Left forelimb (tissue), 1 donor: ENCODE measurements at regions not wholly inside any gene's neighbourhood (a gene's known extent, or its start where the extent isn't known, plus 50 kb on each side); places are given as distances from the start of the nearest gene placed in this dataset.
"Not testable (repeated sequence)": the region's sequence is repeated elsewhere in the genome, so short reads cannot be mapped to it uniquely, and the experiment has no call there.

Source experiments
- DNase-seq: peaks from one replicate; pipeline ENCODE4 v3.0.0-alpha.2; 2018; ENCODE audit warnings: low spot score

DNA sequence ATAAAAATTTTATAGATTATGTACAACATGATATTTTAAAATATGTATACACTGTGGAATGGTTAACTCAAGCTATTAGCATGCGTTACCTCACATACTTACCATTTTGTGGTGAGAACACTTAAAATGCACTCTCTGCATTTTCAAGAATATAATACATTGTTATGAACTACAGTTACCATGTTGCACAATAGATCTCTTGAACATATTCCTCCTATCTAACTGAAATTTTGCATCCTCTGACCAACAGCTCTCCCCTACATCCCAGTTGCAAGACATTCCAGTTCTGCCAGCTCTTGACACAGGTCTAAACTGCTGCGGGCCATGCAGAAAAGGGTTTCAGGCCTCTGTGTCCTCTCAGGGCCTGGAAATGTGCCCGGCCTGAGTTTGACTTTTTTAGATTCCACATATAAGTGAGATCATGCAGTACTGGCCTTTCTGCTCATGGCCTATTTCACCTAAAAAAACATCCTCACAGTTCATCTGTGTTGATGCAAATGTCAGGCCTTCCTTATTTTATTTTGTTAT is 113.7 kb downstream of the CDCA7 start:
- no peak for DNase-seq

DNA sequence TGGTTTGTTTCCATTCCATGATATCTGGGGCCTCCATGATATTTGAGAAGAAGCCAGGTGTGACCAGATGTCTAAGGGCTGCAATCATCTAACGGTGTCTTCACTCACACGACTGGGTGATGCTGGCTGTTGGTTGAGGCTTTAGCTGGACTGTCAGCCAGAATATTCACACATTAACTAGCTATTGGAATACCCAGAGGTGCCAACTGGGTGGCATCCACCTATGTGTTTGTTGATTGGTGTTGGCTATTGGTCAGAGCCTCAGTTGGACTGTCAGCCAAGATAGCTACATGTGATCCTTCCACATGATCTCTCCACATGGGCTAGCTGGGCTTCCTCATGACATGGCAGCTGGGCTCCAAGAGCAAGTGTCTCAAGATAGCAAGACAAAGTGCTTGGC is 117.4 kb downstream of the CDCA7 start:
- no peak for DNase-seq

DNA sequence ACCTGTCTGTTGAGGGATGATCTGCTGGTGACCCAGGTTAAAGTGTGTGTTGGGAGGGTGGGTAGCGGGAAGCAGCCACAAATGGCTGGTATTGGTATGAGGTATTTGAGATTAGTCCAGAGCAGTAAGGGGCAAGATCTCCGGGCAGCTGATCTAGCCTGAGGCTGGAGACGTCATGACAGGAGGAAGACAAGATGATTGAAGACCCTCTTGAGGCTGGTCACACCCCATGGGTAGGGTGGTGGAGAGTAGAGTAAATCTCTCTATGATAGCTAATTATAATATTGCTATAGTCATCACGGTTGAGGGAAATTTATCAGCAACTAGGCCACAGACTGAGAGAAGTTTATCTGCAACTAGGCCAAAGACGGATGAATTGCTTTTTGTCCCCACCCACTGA is 128.5 kb downstream of the CDCA7 start:
- DNase-seq: no peak

DNA sequence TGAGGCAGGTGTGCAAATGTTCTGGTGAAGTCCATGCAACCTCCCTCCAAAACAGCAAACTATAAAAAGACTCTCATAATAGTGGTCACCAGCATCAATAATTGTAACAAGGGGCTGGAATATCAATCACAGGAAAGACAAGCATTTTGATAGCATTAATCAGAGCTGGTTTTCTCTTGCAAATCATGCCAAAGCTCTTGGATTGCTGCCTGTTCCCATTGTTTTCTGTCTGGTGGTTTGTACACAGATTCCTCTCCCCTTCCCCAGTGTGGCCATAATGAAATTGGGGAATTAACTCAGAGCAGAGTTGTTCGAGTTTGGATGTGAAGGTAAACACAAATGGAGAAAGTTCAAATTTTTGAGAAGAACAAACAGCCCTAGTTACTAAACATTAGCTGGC is 134.2 kb downstream of the CDCA7 start:
- no peak for DNase-seq

DNA sequence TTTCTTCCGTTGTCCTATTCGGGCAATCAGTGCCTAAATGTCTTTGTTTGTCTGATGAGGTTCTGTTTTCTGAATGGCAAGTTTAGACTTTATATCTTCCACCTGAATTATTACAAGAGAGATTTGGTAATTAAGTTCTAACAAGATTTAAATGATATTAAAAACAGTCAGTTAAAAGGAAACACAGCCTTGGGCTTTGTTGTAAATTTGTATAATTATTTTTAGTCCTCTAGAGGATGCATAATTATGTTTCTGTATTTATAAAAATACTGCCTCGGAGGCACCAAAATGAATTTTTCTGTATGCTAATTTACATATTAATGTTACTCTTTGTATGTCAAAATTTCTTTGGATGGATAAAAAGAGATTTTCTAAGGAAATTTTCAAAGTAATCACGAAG is 136.7 kb downstream of the CDCA7 start:
- DNase-seq: no peak

DNA sequence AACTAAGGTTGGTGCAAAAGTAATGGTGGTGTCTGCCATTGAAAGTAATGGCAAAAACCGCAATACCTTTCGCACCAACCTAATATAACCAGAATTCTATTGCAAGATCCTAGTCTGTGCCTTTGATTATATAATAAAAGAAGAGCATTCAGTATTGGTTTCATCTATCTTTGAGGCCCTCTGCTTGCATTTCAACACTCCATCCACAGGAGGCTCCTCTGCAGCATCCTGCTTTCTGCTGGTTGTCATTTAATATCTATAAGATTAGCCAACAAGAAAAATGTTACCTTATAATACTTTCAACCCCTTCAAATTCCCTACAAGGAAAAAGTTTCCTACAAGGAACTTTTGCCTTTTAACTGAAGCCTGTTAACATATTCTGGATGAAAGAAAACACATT is 139.2 kb downstream of the CDCA7 start:
- no peak for DNase-seq

DNA sequence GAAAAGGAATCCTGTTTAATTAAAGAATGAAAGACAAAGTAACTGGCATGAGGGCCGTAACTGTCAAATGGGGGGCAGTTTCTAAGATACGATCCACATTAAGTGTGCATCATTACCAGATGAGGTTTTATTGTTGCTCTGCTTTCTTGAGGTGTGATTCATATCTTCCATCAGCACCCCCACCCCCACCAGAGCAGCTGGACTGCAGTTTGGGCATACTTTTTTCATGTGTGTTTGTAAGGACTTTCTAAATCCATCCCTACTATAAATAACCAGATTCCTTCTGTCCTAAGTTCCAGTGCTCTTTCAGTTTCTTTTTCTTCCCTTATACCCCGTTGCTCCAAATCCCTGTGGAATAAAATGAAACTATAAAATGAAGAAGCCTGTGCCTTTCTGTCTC is 142.1 kb downstream of the CDCA7 start:
- DNase-seq: no peak

DNA sequence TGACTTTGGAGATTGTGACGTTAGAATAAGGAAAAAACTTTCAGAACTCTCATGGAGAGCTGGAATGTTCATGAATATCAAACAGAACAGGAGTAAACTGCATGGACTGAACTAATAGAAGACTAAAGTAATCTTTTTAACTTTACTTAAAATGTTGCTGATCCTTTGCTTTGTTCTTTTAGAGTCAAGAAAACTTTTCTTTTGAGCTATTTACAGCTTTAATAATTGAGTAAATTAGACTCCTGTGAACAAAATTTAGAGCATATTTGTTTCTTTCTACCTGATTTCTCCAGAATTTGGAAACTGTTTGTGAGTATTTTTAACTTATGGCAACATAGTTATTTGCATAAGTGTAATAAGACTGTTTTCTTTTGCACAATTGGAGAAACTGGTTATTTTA is 146.3 kb downstream of the CDCA7 start:
- DNase-seq: no peak

DNA sequence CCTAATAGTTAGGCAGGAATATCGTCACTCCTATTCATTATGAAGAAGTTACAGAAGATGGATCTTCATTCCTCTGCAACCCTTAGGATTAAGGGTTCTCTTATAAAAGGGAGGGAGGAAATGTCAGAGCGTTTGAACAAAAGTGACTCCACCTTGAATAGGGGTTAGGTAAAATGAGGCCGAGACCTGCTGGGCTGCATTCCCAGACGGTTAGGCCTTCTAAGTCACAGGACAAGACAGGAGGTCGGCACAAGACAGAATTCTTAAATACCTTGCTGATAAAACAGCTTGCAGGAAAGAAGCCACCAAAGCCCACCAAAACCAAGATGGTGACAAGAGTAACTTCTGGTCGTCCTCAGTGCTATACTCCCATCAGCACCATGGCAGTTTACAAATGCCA is 147.6 kb downstream of the CDCA7 start:
- DNase-seq: no peak

DNA sequence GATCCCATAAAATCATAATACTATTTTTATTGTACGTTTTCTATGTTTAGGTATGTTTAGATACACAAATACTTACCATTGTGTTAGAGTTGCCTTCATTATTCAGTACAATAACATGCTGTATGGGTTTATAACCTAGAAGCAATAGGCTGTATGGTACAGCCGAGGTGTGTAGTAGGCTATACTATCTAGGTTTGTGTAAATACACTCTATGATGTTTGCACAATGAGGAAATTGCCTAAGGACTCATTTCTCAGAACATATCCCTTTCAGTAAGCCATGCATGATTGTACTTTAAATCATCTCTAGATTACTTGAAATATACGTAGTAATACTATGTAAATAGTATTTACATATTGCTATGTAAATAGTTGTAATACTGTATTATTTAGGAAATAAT is 156.7 kb downstream of the CDCA7 start:
- DNase-seq: no peak

DNA sequence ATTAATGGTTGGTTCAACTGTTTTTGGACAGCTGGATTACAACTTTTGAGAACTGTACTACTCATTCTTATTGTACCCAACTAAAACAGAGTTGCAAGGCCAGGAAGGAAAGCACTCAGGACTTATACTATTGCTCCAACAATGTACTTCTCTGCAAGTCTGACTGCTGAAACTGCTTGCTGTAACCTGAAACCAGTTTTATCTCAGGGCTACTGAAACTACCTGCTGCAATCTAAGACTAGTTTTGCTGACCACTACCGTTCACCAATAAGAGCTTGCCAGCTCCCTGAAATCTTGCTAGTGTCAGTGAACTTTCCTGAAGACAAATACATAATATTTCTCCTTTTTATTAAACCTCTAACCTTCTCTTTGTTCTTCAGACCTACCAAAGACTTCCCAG is 157.3 kb downstream of the CDCA7 start:
- DNase-seq: no peak

DNA sequence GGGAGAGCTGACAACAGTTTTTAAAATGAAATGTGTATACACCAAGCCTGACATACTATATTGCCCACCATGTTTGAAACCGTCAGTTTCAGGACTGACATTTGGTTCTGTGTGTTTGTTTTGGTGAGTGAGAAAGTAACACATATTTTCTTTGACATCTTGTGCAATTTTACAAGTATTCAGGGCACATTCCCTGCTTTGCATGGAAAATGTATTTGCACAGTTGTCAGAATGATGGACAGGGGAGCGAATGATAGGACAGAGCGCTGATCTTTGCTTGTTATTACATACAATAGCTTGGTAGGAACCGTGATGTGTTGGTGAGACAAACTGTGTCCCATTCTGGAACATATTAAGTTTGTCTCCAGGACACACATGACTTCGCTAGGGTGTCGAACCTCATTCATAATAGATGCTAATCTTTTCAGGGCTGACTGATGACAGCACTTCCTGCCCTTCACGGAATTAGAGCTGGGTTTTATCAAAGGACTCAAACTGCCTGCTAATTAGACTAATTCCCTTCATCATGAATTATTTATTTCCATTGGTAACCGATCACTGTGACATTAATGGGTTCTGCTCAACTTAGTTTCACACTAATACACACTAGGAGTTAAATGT is 158.5 kb downstream of the CDCA7 start:
- DNase-seq: no peak

DNA sequence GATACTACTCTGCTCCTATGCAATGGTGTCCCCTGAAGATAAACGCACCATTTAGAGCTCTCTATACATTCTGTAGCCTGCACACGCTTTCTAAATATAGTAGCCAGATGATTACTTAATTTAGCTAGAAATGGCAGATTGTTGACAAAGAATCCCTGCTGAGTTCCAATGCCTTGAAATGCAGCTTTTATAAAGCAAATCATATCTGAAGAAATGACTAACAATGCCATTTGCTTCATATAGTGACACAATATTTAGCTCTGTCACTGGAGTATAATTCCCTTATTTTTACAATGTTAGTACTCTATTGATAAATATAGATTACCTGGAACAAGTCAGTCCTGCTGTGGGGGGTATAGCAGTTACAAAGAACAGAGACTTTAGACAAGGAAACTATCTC is 166.2 kb downstream of the CDCA7 start:
- no peak for DNase-seq

DNA sequence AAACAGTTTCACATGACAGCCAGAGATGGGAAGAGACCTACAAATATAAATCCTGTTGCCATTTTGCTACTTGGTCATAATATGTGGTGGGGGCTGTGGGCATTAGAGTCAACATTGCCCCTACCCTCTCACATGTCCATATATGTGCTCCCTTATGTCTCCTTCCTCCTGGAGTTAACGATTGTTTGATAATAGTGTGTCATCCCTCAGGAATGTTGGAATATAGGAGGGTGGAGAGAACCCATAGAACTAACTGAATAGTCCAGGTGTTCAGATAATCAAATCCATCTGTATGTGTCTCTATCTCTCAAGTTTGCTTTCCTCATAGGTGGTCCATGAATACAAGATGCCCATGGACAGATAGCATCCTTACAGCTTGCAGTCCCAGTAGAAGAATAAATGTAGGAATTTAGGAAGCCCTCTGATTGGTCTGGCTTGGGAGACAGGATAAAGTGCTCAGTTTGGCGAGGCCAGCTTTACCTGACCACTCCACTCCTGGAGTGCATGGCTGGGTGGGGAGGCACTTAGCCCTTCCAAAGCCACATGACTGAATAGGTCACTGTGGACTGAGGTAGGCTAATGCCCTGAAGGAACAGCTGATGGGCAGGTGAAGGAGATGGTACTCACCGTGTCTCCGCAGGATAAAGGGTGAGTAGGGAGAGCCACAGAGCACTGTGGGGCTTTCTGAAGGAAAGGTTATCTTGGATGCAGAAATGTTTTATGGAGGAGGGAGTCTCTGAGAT is 166.9 kb downstream of the CDCA7 start:
- DNase-seq: no peak

DNA sequence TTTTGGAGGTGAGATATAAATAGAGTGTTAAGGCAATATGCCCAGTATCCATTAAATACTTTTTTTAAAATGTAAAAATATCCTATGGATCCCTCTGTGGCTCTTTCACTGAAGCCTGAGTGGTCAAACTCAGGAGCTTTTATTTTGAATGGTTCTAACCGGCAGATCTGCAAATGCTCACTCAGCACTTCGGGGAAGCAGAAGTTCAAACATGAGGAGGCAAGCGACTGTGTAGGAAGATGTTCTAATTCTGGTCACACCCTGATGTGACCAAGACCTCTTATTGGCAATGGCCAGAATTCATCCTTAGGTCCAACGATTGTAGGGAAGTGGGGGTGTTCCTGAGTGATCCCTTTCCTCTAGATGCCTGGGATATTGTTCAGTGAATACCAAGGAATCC is 168.8 kb downstream of the CDCA7 start:
- DNase-seq: no peak

DNA sequence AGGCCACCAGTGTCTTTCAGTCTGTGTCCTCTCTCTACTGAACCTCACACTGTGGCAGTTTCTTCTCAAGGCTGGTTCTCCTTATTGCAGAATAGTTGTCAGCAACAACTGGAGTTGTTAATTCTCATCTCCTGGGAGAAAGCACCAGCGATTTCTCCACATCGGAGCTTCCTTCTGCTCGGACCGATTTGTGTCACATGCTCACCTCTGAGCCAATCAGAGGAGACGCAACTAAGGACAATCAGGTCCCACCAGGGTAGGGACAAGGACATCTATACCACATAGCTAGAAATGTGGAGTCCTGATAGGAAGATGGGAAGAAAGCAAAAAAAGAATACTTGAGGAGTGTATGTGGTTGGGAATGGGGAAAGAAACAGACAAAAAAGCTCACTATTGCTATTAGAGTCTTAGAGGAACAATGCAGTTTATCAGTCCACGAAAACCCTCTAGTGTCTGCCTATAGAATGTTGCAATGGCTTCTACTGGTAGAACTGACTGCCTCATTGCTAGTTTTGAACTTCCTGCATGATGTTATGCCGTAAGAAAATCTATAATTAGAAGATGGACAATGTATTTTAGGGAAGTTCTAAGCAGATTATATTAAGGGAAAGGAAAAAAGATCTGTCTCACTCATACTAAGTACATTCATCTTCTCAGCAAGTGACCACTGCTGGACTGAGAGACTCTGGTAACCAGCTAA is 169.7 kb downstream of the CDCA7 start:
- no peak for DNase-seq

DNA sequence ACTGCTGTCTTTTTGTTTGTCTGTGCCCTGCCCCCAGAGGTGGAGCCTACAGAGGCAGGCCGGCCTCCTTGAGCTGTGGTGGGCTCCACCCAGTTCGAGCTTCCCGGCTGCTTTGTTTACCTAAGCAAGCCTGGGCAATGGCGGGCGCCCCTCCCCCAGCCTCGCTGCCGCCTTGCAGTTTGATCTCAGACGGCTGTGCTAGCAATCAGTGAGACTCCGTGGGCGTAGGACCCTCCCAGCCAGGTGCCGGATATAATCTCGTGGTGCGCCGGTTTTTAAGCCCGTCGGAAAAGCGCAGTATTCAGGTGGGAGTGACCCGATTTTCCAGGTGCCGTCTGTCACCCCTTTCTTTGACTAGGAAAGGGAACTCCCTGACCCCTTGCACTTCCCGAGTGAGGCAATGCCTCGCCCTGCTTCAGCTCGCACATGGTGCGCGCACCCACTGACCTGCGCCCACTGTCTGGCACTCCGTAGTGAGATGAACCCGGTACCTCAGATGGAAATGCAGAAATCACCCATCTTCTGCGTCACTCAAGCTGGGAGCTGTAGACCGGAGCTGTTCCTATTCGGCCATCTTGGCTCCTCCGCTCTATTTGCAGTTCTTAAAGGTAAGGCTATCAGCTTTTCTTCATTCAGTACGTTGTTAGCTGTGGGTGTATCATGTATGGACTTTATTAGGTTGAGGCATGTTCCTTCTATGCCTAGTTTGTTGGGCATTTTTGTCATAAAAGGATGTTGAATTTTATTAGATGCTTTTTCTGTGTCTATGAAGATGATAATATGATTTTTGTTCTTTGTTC is 178.3 kb downstream of the CDCA7 start:
- DNase-seq: not testable (repeated sequence)

DNA sequence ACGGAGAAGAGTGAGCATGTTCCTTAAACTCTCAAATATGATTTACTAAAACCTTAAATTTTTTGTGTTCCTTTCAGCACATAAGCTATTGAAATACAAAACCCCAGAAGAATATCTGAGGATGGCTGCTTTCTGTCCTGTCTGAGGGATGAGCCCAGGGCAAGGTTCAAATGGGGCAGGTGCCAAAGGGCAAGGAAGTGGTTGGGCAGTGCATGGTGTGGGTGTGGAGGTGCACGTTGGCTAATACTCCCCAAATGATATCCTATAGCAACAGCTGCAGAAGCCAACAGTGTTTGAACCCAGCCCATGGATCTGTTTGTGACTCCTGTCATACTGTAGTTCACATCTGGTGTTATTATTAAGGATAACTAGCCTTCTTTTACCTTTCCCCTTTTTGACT is 183.0 kb downstream of the CDCA7 start:
- no peak for DNase-seq

DNA sequence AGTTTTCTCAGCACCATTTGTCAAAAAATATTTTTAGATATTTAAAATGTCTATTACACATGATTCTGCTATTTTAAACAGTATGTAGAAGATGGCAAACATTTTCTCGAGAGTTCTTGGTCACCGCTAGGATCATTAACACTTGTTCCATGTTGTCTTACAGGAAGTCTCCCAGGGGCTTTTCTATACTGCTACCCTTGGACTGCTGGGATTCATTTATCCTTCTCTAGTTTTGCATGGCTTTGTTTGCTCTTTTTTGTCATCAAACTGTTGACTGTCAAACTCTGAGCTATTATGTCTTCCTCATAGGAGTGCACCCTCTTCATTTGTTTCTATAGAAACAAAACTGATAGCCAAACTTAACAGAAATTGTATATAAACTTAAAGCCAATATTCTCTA is 184.9 kb downstream of the CDCA7 start:
- DNase-seq: no peak

DNA sequence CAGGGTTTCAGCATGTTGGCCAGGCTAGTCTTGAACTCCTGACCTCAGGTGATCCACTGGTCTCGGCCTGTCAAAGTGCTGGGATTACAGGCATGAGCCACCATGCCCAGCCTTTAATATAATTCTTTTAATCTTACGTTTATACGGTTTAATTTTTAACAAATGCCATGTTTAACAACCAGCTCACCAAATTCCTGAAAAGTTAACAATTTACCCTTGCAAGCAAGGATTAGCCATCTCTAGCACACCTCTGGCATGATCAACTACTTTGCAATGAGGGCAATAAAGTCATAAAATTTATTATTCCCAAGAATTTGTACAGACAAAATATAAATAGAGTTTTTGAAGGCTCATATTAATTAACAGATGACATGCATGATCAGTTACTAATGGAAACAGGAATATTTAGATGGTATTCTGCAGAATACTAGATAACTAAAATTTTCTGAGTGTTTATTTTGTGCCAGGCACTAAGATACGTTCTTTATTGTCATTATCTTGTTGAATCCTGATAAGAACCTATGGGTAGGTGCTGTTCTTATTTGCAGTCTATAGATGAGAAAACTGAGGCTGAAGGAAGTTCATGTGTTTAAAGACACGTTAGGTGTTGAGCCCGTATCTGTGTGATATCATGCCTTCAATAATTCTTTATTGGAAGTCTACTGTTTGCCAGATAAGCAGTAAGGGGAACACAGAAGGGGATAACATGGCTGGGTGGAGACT is 190.1 kb downstream of the CDCA7 start:
- DNase-seq: no peak

DNA sequence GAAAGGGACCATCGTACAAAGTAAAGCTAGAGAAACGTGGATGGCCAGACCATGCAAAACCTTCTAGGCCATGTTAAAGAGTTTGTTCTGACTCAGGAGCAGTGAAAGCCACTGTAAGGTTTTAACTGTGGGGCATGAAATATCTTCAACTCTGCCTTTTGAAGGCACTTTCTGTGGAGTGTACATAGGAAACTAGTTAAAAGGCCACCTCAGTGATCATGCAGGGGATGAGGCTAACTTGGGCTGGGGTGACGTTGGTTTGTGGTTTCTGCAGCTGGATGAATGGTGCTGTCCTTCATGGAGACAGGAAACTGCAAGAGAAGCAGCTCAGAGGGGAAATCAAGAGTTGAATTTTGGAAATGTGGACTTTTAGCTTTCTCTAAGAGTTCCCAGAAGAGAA is 190.7 kb downstream of the CDCA7 start:
- no peak for DNase-seq

DNA sequence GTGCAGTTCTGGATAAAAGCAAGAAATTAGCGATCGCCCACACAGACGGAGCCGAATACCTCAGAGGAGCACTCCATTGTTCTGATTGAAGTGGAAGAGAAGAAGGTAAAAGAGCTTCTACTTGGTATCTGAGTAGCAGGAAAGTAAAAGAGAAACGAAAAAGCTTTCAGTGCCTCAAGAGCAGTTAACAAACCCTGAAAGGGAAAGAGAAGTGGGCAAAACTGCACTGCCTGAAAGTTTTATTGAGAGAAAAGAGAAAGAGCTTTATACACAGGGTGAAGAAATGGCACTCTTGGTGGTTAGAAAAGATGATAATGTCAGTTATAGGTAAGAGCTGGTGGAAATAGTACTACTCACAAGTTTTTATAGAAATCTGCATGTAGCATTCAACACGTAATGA is 192.8 kb downstream of the CDCA7 start:
- DNase-seq: no peak
